ENCODE measurements at regions not wholly inside any gene's neighbourhood (a gene's known extent, or its start where the extent isn't known, plus 50 kb on each side); places are given as distances from the start of the nearest gene placed in this dataset.

- TF ChIP-seq CTCF (IDR thresholded peaks at IDR 0.05; ENCODE audit: extremely low read depth, missing control alignments) = no peak
- DNase-seq (ENCODE audit: low spot score) = no peak
Measured at GRCh38 chr13:33963134-33963533, 145.2 kb downstream of the RFC3 start.

GRCh38 chr13:33963895-33964294 lies 145.9 kb downstream of the RFC3 start:
- no peak for TF ChIP-seq CTCF (IDR thresholded peaks at IDR 0.05; ENCODE audit: extremely low read depth, missing control alignments)
- DNase-seq (ENCODE audit: low spot score) = no peak

- TF ChIP-seq CTCF (IDR thresholded peaks at IDR 0.05; ENCODE audit: extremely low read depth, missing control alignments) = no peak
- no peak for DNase-seq (ENCODE audit: low spot score)
Measured at GRCh38 chr13:33968520-33969507, 150.9 kb downstream of the RFC3 start.

- DNase-seq (ENCODE audit: low spot score) = no peak
Measured at GRCh38 chr13:33970746-33971561, 153.0 kb downstream of the RFC3 start.

GRCh38 chr13:33971562-33971819 lies 153.5 kb downstream of the RFC3 start:
- DNase-seq (ENCODE audit: low spot score) = no peak
- no peak for TF ChIP-seq CTCF (IDR thresholded peaks at IDR 0.05; ENCODE audit: extremely low read depth, missing control alignments)

More at GRCh38 chr13:33970746-33971561, 153.0 kb downstream of the RFC3 start:
- TF ChIP-seq CTCF (IDR thresholded peaks at IDR 0.05; ENCODE audit: extremely low read depth, missing control alignments) = no peak

GRCh38 chr13:33973194-33973593 lies 155.2 kb downstream of the RFC3 start:
- no peak for DNase-seq (ENCODE audit: low spot score)
- no peak for TF ChIP-seq CTCF (IDR thresholded peaks at IDR 0.05; ENCODE audit: extremely low read depth, missing control alignments)

- no peak for TF ChIP-seq CTCF (IDR thresholded peaks at IDR 0.05; ENCODE audit: extremely low read depth, missing control alignments)
- DNase-seq (ENCODE audit: low spot score) = no peak
Measured at GRCh38 chr13:33976965-33977364, 159.0 kb downstream of the RFC3 start.
